ENCODE measurements at regions not wholly inside any gene's neighbourhood (a gene's known extent, or its start where the extent isn't known, plus 50 kb on each side); places are given as distances from the start of the nearest gene placed in this dataset.
A peak's percentile ranks its signal among the peaks of the same experiment; 100 is the strongest.
"Not testable (repeated sequence)": the region's sequence is repeated elsewhere in the genome, so short reads cannot be mapped to it uniquely, and the experiment has no call there.

DNA sequence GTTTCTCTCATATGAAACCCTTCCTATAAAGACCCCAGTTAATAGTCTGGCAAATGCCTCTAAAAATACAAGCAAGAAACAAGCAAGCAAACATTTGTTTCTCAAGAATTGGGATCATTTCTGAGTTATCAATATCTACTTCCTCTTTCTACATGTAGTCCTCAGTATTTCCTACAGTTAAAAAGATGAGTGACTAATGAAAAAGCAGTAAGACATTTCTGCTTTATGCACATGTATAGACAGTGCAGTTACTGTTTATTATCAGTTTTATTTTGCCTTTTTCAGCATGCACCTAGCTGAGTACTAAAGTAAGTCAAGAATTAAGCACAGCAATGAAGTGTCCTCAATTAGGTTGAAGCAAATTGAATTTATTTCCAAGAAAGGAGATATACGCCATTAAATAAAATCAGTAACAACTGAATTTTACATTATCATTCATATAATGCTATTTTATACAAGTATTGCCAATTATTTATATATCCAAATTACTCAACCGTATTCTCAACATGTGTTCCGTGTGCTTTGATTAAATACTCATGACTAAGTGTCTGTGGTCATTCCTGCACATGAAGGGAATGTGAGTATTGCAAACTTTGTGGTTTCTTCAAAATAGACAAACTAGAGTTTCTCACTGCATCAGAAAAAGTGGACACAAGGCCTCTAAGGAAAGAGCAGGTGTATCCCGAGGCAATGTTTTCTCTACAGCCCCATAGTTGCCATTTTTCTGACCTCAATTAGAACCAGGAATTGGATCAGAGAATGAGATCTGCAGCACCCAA is 159.3 kb upstream of the MARCKS start:
- DNase-seq: peak; percentile 76

DNA sequence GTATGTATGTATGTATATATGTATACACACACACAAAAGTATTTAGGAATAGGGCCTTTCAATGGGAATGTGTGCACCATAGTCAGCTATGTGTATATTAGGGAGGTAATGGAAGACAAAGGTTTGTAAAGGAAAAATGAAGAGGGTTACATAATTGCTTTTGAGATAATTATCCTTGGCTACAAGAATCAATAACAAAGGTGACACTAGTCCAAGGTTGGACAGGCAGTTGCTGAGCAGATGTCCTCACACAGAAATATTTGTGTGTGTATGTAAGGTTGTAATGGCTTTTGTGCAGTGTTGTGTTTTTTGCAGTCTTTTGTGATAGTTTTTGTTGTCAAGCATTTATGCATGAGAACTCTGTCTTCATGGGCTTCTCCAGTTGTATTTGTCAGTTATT is 157.9 kb upstream of the MARCKS start:
- no peak for DNase-seq

DNA sequence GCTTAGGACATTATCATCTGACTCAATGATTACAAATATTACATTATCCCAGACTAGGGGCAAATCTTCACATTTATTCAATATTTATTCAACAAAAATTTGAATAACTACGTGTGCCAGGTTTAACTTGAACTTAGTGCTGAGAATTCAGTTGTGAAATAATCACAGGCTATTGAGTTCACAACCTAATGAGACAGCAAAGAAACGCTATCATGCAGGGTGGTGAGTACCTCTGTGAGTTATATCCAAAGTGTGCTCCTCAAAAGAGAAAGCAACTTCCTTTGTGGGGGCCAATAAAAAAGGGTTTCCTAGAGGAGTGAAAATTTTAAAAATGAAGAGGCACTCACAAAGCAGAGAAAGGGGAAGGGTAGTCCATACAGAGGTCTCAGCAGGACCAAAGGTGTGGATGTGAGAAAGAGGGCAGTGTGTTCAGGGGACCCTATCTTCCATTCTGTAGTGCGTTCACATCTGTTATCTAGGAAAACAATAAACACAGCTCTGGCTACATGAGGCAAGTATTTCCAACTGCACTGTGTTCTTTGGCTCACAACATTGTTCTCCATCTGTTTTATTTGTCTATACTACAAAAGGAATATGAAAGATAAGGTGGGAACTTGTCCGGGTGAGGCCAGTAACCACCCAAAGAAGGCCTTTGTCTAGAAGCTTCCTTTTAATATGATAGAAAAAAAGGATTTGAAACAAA is 155.4 kb upstream of the MARCKS start:
- DNase-seq: no peak

DNA sequence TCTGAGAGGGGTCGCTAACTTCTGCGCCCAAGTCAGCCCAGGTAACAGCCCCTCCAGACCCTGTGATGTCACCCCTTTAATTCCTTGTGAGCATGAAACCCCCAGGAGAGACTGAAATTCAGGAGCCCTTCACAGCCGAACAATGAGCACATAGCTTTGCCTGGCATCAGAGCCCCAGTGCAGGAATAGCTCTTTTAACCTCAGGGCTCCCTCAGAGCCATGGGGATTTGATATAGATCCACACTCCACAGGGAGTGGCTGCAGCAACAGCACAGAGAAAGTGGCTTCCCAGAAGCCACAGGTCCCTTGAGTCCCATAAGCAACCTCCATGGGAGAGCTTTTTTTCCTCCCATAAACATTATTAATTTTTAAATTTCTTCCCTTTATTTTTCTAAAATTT is 150.0 kb upstream of the MARCKS start:
- no peak for DNase-seq

DNA sequence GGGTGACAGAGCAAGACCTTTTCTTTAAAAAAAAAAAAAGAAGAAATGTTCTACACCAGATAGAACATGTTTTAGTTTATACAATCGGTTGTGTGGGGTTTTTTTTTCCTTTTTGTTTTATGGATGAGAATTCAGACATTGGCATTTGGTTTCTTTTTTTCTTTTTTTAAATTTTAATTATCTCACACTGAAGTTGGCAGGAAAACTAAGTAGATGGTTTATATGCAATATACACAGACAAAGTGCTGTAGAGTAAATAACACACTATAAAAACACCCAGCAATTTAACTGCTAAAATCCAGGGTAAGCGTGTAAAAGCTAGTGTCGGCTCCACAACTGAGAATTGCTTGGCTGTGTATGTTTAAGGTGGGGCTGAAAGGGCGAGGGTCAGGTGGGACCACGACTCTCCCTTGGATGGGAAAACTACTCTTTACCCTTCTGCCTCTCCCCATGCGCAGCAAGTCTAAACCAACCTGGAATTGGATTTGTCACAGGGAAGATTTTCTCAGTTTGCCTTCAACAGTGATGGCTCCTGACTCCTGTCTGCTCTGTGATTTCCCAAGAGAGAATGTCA is 147.1 kb upstream of the MARCKS start:
- DNase-seq: no peak

DNA sequence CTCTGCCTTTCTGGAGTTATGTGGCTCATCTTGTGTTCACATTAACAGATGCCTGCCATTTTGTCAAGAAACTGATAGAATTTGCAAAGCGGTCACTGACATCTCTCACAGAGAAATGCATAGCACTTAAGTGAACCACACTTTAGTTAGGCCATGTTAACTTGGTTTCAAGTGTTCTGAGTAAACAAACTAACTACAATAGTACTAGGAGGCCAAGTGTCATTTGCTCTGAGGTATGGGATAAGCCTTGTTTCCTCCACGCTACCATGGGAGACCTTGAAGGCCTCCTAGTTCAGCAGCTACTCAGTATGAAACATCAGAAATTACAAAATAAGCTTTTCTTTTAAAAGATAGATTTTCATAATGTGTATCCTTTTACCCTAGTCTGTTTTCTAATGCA is 143.5 kb upstream of the MARCKS start:
- no peak for DNase-seq

DNA sequence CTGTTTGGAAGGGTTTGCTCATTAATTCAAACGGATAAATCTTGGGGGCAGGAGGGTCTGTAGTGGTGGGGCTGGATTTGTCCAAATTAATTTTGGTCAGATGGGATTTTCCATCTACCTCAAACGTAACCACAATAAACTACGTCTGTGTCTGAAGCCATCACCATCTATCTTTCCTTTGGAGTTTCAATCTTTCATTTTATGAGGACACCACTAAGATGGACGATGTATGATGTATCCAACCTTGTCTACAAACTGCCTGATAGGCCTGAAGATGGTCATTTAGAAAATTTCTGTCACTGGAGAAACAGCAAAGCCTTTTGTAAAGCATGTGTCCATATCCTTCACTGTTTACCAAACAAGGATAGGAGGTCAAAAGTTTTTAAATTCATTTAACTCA is 138.6 kb upstream of the MARCKS start:
- no peak for DNase-seq

DNA sequence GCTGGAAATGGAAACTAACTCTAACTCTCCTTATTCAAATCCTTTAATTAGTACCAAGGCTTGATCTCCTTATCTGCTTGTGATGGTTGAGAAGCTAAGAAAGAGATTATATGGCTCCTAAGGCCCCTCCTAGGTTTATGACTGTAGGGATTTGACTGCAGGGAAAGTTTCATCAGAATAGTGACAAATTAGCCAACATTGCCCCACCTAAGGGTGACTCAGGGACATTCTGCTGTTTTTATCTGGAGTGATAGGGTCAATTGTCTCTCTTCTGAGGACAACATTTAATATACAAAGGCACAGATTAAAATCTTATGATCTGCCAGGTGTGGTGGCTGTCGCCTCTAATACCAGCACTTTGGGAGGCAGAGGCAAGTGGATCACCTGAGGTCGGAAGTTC is 138.1 kb upstream of the MARCKS start:
- DNase-seq: peak; percentile 59

DNA sequence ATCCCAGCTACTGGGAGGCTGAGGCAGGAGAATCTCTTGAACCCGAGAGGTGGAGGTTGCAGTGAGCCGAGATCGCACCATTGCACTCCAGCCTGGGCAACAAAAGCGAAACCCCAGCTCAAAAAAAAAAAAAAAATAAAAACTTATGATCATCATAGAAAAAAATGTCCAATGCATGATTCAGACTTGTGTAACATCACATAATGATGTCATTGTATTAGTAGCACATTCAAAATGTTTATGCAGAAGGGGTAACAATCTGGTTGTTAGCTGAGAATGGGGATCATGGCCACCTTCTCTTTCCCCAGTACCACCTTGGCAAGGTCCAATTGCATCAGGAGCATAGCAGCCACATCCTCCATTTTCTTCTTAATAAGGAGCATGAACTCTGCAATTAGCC is 137.6 kb upstream of the MARCKS start:
- peak; percentile 68 for DNase-seq

DNA sequence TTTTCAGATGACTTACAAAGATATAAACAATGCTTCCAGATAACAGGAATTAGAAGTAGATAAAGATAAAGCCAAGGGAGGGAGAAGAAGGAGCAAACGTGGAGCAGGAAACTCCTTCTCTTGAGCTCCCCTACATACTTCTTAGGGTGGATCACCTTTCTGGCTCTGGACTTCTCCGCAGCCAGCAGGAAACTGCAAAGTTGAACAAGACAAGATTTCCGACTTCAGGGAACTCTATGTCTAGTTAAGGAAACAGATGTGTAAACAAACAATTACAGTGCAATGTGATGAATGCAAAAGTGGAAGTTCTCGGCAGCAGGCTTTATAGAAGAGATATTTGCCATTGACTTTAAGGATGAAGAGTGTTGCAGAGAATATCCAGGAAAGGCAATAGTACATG is 134.0 kb upstream of the MARCKS start:
- DNase-seq: peak; percentile 19

DNA sequence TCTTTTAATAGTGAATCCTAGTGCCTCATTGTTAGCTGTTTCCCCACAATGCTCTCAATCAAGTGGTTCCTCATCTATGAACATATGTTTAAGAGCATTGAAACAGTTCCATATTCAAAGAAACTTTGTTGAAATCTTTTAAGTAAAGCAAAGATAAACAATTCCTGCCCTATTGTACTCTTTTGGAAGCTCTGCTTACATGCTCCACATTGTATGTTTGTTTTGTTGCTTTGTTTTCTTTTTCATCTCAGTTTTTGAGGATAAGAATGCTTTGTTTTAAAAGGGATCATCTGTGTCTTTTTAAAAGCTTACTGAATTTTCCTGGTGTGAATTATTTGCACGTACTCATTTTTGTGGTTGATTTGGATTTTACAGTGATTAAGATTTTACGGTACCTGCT is 132.2 kb upstream of the MARCKS start:
- not testable (repeated sequence) for DNase-seq

DNA sequence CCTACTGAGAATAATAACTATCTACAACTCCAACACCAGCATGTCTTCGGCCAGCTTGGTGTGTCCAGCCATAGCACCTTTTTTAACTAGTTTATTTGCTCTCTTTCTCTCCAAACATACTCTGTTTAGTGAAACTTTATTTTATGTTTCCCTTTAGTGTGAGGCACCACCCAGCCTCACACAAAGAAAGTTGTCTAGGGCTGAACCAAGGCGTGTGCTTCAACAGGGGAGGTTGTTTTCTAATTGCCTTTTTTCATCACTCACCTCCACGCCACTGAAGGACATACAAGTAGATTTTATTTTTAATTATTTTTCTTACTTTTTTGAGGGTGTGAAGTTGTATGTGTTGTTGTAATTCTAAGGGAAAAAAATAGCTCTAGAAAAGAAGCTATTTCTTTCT is 125.6 kb upstream of the MARCKS start:
- no peak for DNase-seq

DNA sequence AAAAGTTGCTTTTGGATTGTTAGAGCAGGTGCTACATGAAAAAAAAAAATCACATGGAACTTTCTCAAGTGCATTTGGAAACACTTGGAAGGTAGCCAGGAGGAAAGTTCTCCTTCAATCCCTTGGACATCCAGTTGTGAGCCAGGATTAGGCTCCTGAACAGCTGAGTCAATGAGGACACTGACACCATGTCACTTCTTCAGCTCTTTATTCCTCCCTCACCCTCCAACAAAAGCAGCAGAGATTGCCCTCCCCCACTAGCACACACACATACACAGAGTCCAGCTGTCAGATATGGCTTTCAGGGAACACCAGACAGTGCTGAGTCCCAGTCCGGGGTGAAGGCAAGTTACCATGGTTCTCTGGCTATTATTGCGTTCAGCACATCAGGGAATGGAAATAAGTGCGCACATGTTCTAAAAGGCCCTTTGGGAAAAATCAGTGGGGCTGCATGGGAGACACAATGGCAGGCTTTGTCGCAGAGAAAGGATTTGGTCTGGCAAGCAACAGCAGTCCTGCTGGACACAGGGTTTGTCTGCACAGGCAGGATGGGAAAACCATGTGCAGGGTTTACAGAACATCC is 124.7 kb upstream of the MARCKS start:
- DNase-seq: no peak

DNA sequence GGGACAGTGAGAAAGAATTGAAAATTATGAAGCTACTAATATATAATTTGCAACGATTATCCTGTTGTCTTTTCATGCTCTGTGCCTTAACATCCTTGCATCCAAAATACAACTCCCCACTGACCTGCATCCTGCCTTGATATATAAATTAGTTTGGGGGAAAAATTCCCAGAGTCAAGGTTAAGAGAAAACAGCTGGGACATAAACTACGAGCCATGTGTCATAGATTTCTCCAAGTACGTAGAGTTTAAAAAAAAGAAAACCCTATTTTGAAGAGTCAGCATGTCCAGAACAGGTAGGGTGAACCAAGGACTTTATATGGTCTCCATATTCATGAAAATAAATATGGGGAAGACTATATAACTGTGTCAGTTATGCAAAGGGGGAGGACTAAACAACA is 123.8 kb upstream of the MARCKS start:
- DNase-seq: no peak

DNA sequence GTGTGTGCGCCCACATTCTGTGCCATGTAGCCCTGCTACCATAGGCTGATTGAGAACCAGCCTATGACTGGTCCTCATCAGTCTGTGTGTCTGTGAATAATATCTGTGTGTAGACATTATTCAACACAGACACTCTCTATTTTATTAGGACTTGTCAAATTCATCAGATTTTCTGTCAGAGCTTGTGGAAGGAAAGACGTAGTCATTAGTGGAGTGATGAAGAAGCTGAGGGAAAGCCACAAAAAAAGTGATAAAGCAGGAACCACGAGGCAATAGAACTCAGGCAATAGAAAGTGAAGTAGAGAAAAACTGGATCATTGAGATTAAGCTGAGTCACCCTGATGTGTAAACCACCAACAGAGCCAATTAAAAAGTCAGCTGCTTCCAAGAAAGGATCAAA is 122.2 kb upstream of the MARCKS start:
- DNase-seq: peak; percentile 74

DNA sequence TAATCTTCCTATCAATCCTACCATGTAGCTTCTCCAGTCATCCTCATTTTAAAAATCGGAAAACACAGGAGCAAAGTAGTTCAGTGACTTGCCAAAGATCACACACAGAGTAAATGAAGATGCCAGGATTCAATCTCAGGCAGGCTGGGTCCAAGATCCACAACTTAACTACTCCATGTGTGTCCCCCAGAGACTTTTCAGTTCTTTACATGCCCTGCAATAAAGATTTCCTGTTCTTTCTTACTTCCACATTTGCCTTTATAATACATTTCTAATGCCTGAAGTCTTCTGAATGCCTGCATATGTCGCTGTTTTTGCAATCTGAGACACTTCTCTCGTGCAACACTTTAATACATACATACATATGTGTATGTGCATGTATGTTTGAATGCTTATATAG is 121.7 kb upstream of the MARCKS start:
- DNase-seq: no peak

DNA sequence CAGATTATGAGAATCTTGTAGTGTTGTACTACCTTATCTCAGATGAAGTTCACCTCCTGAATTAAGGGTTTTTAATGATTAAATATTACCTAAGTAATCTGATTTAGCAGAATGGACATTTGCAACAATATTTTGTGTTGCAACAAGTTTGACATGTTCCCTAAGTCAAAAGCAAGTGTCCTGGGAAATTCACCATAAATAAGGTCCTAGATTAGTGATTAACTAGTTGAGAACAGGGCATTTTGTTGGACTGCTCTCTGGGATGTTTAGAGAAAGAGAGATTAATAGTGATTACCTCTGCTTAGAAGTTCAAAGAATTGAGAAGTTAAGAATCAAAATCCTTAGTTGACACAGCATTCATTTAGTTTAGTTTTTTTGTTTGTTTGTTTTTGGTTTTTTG is 120.2 kb upstream of the MARCKS start:
- DNase-seq: no peak

DNA sequence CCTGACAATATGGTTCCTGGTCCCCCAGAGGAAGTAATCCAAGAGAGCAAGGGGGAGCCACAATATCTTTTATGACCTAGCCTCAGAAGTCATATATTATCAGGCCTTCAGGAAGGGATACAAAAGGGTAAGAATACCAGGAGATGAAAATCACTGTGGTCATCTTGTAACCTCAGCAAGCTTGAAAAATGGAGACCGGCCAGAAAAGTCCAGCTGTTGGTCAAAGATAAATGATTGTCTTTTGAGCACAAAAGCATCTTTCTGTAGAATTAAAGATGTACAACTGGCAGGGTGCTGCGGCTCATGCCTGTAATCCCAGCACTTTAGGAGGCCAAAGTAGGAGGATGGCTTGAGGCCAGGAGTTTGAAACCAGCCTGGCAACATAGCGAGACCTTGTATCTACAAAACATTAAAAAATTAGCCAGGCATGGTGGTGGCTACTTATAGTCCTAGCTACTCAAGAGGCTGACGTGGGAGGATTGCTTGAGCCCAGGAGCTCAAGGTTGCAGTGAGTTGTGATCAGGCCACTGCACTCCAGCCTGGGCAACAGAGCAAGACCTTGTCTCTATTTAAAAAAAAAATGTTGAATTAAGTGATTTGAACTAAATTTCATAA is 118.0 kb upstream of the MARCKS start:
- no peak for DNase-seq

DNA sequence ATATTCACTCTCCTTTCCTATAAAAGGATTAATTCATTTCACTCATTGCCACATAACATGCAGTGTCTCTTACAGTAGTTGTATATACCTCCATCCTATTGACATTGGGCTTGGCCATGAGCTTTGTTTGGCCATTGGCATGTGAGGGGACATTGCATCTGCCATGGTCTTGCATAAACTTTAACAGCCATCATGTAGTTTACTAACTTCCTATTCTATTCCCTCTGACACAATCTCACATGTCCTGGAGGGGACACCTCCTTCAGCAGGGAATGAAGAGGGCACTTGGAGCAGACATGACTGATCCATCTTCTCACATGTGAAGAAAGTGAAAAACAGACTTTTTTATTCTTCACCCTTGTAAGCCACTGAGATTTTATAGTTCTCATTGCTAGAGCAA is 115.5 kb upstream of the MARCKS start:
- peak; percentile 60 for DNase-seq

DNA sequence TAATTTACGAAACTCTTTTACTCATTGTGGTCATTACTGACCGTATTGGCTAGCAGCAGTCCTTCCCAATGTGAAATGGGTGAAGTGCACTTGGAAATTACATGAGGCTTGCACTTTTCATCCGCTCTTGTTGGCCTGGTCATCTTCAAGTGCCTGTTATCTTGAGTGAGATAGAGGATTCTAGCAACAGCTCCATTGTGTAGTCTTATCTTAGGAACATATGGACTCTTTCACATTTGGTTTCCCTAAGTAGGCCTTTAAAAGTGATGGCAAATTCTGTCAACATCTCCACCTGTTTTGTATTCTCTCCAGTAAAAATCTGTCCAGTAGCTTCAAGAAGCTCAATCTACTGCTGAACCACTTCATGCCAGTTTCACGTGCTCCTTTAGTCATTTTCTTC is 114.8 kb upstream of the MARCKS start:
- no peak for DNase-seq

DNA sequence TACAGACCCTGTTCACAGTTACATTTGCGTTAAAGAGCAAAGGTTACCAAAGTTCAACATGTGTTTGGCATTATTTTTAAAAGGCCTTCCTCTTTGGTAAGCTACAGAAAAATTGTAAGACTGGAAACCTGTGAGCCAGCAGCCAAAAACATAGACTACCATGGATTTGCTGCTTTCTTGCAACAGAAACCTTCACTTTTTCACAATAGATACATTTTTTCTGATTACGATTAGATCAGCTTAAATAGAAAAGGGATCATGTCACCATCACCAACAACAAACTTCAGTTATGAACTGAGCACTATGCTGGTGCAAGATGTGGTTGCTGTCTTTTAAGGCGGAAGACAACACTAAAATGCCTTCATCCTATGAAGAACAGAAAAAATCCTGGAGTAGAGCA is 112.3 kb upstream of the MARCKS start:
- peak; percentile 47 for DNase-seq

DNA sequence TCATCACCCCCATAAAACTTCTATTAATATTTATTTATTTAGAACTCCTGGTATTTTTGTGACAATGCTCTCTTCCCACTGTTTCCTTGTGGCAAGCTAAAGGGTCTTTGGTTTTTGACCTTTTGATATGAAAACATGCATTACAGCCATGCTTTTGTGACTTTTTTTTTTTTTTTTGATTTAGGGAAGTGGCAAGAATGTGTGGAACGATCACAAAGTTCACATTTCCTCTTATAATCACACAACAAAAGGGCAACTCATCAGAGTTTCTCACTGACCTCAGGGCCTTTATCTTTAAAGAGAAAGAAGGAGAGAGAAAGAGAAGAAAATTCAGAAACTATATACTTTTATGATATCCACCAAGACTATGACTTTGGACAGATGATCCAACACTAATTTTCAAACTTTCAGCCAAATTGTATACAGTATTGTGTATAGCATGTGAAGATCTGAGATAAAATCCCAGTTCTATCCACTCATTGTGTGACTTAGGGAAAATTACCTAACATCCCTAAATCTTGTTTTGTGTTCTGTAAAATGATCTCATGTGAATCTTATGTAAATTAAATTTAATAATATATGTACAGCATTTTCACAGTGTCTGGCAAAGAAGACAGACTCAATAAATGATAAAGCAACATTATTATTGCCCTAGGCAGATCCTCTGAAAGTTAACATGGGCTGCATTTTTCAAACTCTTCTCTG is 106.8 kb upstream of the MARCKS start:
- DNase-seq: peak; percentile 77

DNA sequence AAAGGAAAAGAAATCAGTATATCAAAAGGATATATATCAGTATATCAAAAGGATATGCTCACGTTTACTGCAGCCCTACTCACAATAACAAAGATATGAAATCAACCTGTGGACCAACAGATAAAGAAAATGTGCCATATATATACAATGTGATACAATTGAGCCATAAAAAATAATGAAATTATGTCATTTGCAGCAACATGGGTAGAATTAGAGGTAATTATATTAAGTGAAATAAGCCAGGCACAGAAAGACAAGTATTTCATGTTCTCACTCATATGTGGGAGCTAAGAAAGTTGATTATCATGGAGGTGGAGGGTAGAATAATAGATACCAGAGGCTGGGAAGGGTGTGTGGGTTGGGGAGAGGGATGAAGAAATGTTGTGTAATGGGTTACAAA is 102.9 kb upstream of the MARCKS start:
- peak; percentile 19 for DNase-seq

Data from suppressor macrophage treated with lipopolysaccharide for 4 hours (primary cell).